Neural progenitor cell (in vitro differentiated cells): ENCODE measurements at regions not wholly inside any gene's neighbourhood (a gene's known extent, or its start where the extent isn't known, plus 50 kb on each side); places are given as distances from the start of the nearest gene placed in this dataset.

Source experiments
- DNase-seq: peaks from one replicate; pipeline ENCODE4 v3.0.0-alpha.2; 2016; ENCODE audit warnings: low spot score
- H2AFZ ChIP-seq: fragments of 200-600 bp; sonication (generic); replicated peaks from 2 replicates; pipeline ENCODE4 v1.6.1; 2016; ENCODE audit warnings: antibody characterized with exemption
- H3F3A ChIP-seq: fragments of 200-600 bp; sonication (generic); 2 replicates; pipeline ENCODE4 v1.6.1; 2016; ENCODE audit warnings: antibody characterized with exemption, low read depth
- H3K27ac ChIP-seq: fragments of 200-600 bp; sonication (generic); 2 replicates; pipeline ENCODE4 v1.5.1; 2016; ENCODE audit warnings: mild to moderate bottlenecking
- H3K27me3 ChIP-seq: fragments of 200-600 bp; sonication (generic); 2 replicates; pipeline ENCODE4 v1.6.1; 2016; ENCODE audit warnings: mild to moderate bottlenecking, moderate library complexity
- H3K36me3 ChIP-seq: fragments of 200-600 bp; sonication (generic); 2 replicates; pipeline ENCODE4 v1.5.1; 2016
- H3K4me1 ChIP-seq: fragments of 200-600 bp; sonication (generic); 2 replicates; pipeline ENCODE4 v1.6.1; 2016; ENCODE audit warnings: mixed run types
- H3K4me2 ChIP-seq: fragments of 200-600 bp; sonication (generic); 2 replicates; pipeline ENCODE4 v1.6.1; 2016
- H3K4me3 ChIP-seq: fragments of 200-600 bp; sonication (generic); 2 replicates; pipeline ENCODE4 v1.5.1; 2016
- H3K79me2 ChIP-seq: fragments of 200-600 bp; sonication (generic); 2 replicates; pipeline ENCODE4 v1.6.1; 2016; ENCODE audit warnings: low read depth
- H3K9ac ChIP-seq: fragments of 200-600 bp; sonication (generic); 2 replicates; pipeline ENCODE4 v1.6.1; 2016
- H3K9me3 ChIP-seq: fragments of 200-600 bp; sonication (generic); 2 replicates; pipeline ENCODE4 v1.5.1; 2016; ENCODE audit warnings: low read depth
- H4K20me1 ChIP-seq: fragments of 200-600 bp; sonication (generic); 2 replicates; pipeline ENCODE4 v1.6.1; 2016; ENCODE audit warnings: low read depth
- H3K27ac Mint-ChIP-seq: 3 replicates; pipeline ENCODE4 v1.8.0; 2021; ENCODE audit warnings: mixed read lengths
- H3K27me3 Mint-ChIP-seq: 2 replicates; pipeline ENCODE4 v1.8.0; 2022; ENCODE audit warnings: low read depth, mild to moderate bottlenecking, inconsistent platforms, moderate library complexity, mixed read lengths; ENCODE audit not compliant: insufficient read depth
- H3K36me3 Mint-ChIP-seq: 3 replicates; pipeline ENCODE4 v1.8.0; 2021; ENCODE audit warnings: mixed read lengths
- H3K4me1 Mint-ChIP-seq: 3 replicates; pipeline ENCODE4 v1.8.0; 2021; ENCODE audit warnings: mixed read lengths
- H3K4me3 Mint-ChIP-seq: 3 replicates; pipeline ENCODE4 v1.8.0; 2021; ENCODE audit warnings: mild to moderate bottlenecking, moderate library complexity, mixed read lengths
- H3K9me3 Mint-ChIP-seq: 3 replicates; pipeline ENCODE4 v1.8.0; 2020; ENCODE audit warnings: mixed read lengths
- CTCF ChIP-seq: fragments of 200-600 bp; sonication (generic); IDR thresholded peaks from 2 replicates; pipeline ENCODE4 v1.5.1; 2017; ENCODE audit warnings: antibody characterized with exemption, mild to moderate bottlenecking
- EZH2 ChIP-seq: fragments of 200-600 bp; sonication (generic); IDR thresholded peaks from 2 replicates; pipeline ENCODE4 v1.6.1; 2017; ENCODE audit warnings: antibody characterized with exemption, mild to moderate bottlenecking, moderate library complexity
- EZH2phosphoT487 ChIP-seq: fragments of 200-600 bp; sonication (generic); IDR thresholded peaks from 2 replicates; pipeline ENCODE4 v1.6.1; 2017; ENCODE audit warnings: antibody characterized with exemption

GRCh38 chr5:163677092-163677491 lies 171.7 kb downstream of the MAT2B start:
- TF ChIP-seq EZH2phosphoT487 (no peak), EZH2 (no peak), CTCF (no peak)
- Histone ChIP-seq H3K4me1 (no peaks in the 10 kb centered on the region), H3K36me3 (no peaks in the 10 kb centered on the region), H3F3A (no peaks in the 10 kb centered on the region), H3K27ac (no peak overlapping the region), H3K4me2 (no peak overlapping the region), H3K9me3 (no peaks in the 10 kb centered on the region), H3K27me3 (no peaks in the 10 kb centered on the region), H3K79me2 (no peaks in the 10 kb centered on the region), H3K4me3 (no peak overlapping the region), H3K9ac (no peak overlapping the region), H2AFZ (no peak overlapping the region), H4K20me1 (no peaks in the 10 kb centered on the region)
- Mint-ChIP-seq H3K36me3 (no peaks in the 10 kb centered on the region), H3K9me3 (no peaks in the 10 kb centered on the region), H3K27me3 (peaks cover 2% of the 10 kb centered on the region), H3K4me1 (no peaks in the 10 kb centered on the region), H3K27ac (no peak overlapping the region), H3K4me3 (no peak overlapping the region)
- DNase-seq: no peak

GRCh38 chr5:163682234-163682633 lies 176.8 kb downstream of the MAT2B start:
- Mint-ChIP-seq H3K4me1 (no peaks in the 10 kb centered on the region), H3K9me3 (no peaks in the 10 kb centered on the region), H3K36me3 (no peaks in the 10 kb centered on the region), H3K4me3 (no peak overlapping the region), H3K27ac (no peak overlapping the region), H3K27me3 (peaks cover 2% of the 10 kb centered on the region)
- no peaks in the 10 kb centered on the region for H3F3A ChIP-seq
- no peak overlapping the region for H3K27ac ChIP-seq
- no peaks in the 10 kb centered on the region for H3K9me3 ChIP-seq
- no peak overlapping the region for H3K9ac ChIP-seq
- no peak for DNase-seq
- H2AFZ ChIP-seq: no peak overlapping the region
- no peak overlapping the region for H3K4me2 ChIP-seq
- H3K36me3 ChIP-seq: no peaks in the 10 kb centered on the region
- no peaks in the 10 kb centered on the region for H4K20me1 ChIP-seq
- no peaks in the 10 kb centered on the region for H3K4me1 ChIP-seq
- H3K4me3 ChIP-seq: no peak overlapping the region
- no peaks in the 10 kb centered on the region for H3K79me2 ChIP-seq
- TF ChIP-seq EZH2phosphoT487 (no peak), CTCF (no peak)
- no peaks in the 10 kb centered on the region for H3K27me3 ChIP-seq

- no peaks in the 10 kb centered on the region for H3K36me3 ChIP-seq
- Mint-ChIP-seq H3K4me1 (no peaks in the 10 kb centered on the region), H3K27ac (no peak overlapping the region), H3K9me3 (no peaks in the 10 kb centered on the region), H3K4me3 (no peak overlapping the region), H3K27me3 (no peaks in the 10 kb centered on the region), H3K36me3 (no peaks in the 10 kb centered on the region)
- no peaks in the 10 kb centered on the region for H3K9me3 ChIP-seq
- no peak overlapping the region for H3K4me2 ChIP-seq
- DNase-seq: no peak
- no peak overlapping the region for H3K27ac ChIP-seq
- no peaks in the 10 kb centered on the region for H3K27me3 ChIP-seq
- no peaks in the 10 kb centered on the region for H3K4me1 ChIP-seq
- no peaks in the 10 kb centered on the region for H3K79me2 ChIP-seq
- no peaks in the 10 kb centered on the region for H3F3A ChIP-seq
- TF ChIP-seq EZH2 (no peak), EZH2phosphoT487 (no peak), CTCF (no peak)
- no peak overlapping the region for H3K9ac ChIP-seq
- H2AFZ ChIP-seq: no peak overlapping the region
- H3K4me3 ChIP-seq: no peak overlapping the region
- no peaks in the 10 kb centered on the region for H4K20me1 ChIP-seq
Measured at GRCh38 chr5:163687414-163687813, 182.0 kb downstream of the MAT2B start.

GRCh38 chr5:163692091-163692490 lies 186.7 kb downstream of the MAT2B start:
- Histone ChIP-seq H3K27ac (no peak overlapping the region), H3K27me3 (no peaks in the 10 kb centered on the region), H3K9ac (no peak overlapping the region), H3K9me3 (no peaks in the 10 kb centered on the region), H3K4me2 (no peak overlapping the region), H4K20me1 (no peaks in the 10 kb centered on the region), H3K4me3 (no peak overlapping the region), H3F3A (no peaks in the 10 kb centered on the region), H3K79me2 (no peaks in the 10 kb centered on the region), H2AFZ (no peak overlapping the region), H3K36me3 (no peaks in the 10 kb centered on the region), H3K4me1 (no peaks in the 10 kb centered on the region)
- DNase-seq: no peak
- Mint-ChIP-seq H3K4me3 (no peak overlapping the region), H3K9me3 (no peaks in the 10 kb centered on the region), H3K27me3 (peaks cover 2% of the 10 kb centered on the region), H3K4me1 (peaks cover 14% of the 10 kb centered on the region), H3K36me3 (no peaks in the 10 kb centered on the region), H3K27ac (no peak overlapping the region)
- TF ChIP-seq CTCF: no peak
- no peak for TF ChIP-seq EZH2phosphoT487
- no peak for TF ChIP-seq EZH2
